GM18858 (cell line): ENCODE measurements at regions not wholly inside any gene's neighbourhood (a gene's known extent, or its start where the extent isn't known, plus 50 kb on each side); places are given as distances from the start of the nearest gene placed in this dataset.

Experiments used
- ATAC-seq: cut with Tn5 transposase; IDR thresholded peaks from one replicate; pipeline ENCODE4 v1.9.1; 2021; ENCODE audit not compliant: unreplicated experiment

DNA sequence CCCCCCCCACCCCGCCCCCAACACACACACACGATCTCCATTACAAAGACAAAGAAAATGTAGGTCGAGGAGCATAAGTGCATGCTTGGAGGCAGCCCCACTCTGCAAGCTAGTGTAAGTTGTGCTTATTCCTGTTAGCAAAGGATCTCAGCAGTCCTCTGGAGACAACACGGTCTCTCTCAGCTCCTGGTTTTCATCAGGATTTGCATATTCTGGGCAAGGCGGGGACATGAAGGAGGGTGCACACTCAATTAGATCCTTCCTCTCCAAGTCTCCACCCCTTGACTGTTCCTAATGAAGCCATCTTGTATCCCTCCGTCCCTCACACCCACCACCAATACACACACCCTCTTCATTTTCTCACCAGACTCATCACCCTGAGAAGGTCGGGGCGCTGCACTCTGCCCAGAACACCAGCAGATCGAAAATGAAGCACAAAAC, 63.8 kb downstream of the MRPL46 start:
- no peak for ATAC-seq

DNA sequence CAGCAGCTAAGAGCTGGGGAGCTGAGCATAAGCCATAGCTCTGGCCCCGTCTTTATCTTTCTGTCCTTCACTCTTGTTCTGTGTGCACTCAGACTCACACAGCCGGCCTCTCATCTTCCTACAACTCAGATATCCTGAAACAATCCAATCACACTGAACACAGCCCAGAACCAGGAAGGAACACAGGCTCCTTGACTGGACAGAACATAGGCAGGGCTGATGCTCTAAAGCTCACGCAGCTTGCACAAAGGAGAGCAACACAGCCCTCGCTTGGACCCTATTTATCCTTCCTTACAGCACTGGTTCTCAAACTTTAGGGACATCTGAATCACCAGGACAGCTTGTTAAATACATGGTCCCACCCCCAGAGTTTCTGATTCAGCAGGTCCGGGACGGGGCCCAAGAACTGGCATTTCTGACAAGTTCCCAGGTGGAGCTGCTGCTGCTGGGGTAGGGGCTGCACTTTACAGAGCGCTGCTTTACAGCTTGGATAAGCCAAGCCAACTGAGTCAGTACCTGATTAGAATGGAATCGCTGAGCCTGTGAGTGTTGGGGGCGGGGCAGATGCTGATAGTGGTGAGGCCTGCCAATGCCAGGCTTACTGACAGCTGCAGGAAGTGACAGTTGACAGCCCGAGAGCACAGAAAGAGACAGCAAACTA, 65.1 kb downstream of the MRPL46 start:
- no peak for ATAC-seq

DNA sequence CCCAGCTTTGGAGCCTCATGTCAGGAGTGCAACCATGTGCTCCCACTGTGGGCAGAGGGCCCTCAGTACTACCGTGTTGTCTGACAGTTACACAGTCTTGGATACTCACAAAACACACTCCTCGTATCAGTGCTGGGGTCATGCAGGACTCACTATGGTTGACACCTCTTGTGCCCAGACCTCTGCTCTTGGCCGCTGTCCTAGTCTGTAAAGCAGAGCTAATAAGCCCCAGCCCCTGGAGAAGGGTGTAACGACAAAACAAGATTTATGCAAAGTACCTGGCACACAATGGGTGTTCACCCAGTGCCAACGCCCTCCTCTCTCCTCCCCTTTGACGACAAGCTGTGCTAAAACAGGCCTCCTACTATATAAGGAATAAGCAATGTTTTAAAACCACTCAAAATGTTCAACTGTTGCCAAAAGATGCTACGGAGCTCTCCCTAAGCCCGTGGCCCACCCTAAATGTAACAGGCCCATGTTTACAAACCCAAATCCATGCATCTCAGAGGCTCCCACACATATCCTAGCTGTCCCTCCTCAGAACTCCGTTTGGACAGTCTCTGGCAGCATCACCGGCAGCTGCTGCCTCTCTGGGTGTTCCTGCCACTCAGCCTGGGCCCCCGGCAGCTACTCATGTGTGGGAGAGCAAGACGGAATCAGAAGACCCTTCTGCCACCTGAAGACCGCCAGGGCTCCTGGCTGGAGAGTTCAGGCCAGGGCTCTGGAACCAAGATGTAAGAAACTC, 65.8 kb downstream of the MRPL46 start:
- no peak for ATAC-seq

DNA sequence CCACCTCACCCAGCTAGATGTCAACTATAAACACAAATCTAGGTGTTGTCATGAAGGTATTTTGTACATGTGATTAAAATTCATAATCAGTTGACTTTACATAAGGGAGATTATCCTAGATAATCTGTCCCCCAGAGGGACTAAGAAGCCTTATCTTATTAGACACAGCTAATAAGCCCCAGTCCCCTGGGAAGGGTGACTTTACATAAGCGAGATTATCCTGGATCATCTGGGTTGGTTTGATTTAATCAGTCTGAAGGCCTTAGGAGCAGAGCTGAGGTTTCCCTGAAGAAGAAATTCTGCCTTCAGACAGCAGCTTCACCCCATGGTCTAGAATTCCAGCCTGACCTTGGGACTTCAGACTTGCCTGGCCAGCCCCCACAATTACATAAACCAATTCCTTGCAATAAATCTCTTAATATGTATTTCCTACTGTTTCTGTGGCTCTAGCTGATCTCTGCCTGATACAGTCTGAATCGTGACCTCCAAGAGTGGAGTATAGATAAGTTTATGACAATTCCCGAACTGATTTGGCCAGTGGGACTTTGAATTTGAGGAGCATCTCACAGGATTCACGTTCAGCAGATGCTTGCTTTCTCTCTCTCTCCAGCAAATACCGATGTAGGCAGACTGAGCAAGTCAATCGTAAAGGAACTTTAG, 66.5 kb downstream of the MRPL46 start:
- ATAC-seq, result no peak

DNA sequence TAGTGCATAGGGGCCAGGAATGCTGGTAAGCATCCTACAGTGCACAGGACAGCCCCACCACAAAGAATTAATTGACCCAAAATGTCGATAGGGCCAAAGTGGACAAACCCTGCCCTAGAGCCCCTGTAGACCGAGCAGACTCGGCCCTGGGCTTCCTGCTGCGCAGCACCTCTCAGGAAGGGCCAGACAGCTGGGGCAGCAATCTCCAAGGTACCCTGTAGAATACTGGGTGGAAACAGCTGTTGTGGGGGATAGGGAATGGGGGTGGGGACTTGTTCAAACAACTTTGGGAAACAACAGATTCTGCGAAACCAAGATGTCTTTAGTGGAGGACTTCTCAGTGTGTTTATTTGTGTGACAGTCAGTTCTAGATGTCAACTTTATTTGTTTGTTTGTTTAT, 67.1 kb downstream of the MRPL46 start:
- ATAC-seq, result no peak

DNA sequence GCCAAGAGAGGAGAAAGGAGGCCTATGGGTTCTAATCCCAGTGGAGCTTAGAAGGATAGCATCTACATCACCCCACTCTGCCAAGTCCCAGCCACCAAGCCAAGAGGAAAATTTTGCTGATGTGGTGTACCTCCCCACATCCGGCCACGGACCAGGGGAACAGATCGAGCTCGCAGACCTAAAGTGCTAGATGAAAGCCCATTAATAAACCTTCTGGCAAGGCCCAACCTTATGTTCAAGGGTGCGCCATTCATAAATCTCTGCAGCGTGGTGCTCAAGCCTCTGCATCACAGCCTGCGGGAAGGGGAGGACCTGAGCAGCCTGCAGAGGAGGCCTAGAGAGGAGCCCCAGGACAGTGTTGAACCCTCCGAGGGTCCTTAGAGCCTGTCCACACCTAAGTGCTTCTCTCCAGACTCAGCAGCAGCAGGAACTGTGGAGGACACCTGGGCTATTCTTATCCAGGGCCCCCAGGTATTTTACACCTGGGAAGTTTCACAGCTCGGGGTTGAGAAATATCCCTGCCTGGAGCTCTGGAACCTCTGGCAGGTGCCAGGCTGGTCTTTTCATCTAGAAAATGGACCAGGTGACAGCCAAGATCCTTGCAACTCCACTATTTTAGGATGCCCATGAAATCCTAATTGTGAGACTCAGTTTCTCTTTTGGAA, 68.0 kb downstream of the MRPL46 start:
- ATAC-seq, result no peak

DNA sequence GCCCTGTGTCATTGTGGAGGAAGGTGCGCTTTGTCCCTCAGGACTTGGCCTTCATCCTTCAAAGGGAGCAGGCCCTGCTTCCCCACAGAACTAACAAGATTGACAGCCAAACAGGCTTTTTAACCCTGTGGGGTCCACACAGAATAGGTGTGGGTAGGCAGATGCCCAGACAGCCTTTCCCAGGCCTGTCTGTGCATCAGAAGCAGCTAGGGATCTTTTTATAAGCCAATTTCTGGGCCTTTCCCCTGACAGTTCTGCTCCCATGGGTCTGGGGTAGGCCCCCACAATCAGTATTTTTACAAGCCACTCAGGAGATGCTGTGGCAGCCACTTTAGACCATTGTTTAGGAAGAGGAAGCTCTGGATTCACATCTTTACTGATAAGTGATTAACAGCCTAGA, 69.2 kb downstream of the MRPL46 start:
- no peak for ATAC-seq

DNA sequence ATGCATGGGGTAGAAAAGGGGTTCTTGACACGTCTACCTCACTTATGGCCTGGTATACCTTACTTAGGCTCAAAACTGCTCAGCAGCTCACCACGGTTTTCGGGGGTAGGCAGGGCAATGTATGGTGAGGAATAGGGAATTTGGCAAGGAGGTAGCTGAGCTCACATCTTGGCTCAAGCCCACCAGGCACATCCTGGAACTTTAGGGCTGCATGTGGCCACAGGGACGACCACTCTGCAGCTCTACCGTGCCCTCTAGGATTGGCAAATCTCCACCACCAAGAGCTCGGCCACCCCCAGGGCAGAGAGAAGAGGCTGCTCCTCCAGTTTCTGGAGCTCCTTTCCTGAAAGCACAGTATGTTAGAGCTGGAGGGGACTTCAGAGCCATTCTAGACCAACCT, 69.7 kb downstream of the MRPL46 start:
- no peak for ATAC-seq

DNA sequence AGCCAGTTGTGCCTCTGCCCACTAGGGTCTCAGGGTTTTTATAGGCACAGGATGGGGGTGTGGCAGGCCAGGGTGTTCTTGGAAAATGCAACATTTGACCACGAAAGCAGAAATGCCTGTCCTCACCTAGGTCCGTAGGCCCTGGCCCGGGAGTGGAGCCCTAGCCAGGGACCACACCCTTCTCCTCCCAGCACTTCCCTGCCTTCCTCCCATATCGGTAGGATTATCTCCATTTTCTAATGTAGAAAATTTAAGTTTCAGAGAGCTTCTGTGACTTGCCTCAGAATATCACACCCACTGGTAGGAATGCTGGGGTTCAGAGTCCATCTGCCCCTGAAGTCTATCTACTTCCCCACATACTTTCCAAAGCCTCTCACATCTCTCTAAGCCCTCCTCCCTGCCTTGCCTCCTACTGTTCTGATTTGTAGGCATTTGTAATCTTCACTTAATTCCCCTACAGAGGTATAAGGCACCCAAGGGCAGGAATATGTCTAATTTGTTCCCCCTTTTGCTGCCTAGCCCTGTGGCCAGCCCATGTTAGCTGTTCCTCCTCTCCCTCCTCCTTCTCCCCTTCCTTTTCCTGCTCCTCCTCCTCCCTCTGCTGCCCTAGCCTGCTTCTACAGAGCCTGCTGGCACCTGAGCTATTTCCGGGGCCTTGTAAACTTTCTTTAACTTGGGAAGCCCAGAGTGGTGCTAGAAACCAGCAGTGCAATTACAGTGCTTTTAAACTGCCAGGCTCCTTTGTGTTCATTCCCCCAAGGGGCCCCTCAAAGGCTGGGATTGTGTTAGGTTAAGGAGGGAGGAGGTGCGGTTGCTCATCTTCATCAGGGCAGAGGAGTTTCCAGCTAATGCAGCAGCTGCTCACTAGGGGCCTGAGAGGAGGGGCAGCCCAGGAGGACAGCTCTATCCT, 71.1 kb downstream of the MRPL46 start:
- no peak for ATAC-seq

DNA sequence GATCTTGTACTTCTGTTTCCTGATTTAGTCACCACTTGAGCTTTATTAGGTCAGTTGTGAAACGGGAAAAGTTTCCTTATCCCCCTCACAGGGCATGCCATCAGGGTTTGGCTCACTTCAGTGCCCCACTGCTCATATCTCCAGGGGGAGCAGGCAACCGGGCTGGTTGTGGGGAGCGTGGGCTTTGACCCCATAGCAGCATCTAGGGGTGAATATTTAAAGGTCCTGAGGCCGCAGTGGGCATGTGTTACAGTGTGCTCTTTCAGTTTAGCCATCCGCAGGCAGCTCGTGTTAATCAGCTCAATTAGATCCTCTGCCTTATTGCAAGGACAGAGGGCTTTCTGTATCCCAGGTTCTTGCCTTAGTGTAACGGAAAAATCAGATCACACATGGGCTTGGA, 71.9 kb downstream of the MRPL46 start:
- no peak for ATAC-seq

DNA sequence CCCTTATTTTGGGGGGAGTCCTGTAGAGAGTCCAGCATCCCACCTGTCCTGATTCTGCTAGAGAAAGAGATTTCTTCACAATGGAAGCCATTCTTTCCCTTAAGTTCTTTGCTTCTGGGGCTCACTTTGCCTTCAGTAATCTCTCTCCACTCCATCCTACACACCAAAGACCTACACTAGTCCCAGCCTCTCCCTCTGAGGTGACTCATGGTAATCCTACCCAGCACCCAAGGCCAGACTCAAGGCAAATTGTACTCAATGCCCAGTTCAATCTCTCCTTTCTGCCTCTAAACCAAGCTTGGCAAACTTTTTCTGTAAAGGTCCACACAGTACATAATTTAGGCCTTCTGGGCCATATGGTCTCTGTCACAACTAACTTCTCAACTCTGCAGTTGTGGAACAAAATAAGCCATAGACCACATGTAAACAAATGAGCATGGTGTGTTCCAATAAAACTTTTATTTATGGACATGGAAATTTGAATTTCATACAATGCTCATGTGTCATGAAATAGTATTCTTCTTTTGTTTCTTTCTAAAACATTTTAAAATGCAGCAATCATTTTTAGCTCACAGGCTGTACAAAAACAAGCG, 72.5 kb downstream of the MRPL46 start:
- no peak for ATAC-seq

DNA sequence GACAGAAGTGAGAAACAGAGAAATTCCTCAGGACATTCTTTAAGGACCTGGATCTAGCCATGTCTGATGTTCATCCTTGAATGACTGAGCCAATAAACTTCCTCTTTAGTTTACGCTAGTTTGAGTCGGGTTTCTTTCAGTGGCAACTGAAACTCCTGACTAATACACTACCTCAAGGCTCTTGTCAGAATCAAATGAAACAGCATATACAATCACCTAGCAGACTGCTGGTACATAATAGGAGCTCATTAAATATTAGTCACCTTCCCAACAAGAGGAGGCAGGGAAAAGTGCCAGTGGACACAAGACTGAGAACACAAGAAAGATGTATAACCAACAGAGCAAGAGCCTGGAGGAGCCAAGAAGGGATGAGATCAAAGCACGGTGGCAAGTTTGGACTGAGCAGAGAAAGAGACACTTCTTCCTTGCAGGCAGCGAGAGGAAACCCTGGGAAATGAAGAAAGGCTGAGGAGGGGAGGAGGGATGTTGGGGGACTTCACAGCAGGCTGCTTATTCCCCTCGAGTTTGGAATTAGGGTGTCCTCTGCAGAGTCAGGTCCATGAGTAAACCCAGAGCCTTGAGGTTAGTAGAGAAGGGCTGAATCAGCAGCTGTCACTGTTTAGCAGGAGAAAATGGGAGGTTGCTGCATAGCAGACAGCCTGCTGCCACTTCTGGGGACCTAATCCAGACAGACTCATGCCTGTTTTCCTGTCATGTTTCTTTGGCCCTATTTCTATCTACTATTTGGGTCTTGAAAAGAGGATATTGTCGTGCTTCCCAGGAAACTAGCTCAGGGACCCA, 73.3 kb downstream of the MRPL46 start:
- peak; percentile 51 for ATAC-seq

DNA sequence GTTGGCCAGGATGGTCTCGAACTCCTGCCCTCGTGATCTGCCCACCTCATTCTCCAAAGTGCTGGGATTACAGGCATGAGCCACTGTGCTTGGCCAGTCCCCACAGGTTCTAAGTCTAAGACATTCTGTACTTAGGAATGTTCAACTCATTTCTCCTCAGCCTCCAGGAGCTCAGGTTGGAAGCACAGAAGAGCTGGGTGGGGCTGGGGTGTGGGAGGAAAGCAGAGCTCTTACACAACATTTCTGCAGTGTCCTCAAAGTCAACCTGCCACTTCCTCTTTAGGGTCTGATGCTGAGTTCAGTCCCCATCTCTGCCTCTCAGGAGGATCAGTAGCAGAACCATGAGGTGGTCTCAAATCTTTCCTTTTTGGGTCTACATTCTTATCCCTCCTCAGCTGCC, 75.5 kb downstream of the MRPL46 start:
- ATAC-seq, result no peak

DNA sequence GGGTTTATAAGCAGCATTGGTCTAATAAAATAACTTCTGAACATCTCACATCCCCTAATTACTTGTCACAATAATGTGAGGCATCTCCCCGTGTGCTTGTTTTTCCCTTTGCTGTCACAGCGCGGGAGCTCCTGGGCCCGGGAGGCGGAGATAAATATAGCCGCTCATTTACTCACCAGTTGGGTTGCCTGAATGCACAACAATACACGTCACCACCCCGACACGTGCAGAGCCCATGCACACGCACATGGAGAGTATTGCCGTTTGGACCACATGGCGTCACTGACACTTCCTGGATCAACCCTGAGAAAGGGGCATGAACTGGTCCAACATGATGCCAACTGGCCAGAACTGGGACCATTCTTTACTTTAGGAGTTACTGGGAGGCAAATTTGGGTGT, 76.2 kb downstream of the MRPL46 start:
- no peak for ATAC-seq

DNA sequence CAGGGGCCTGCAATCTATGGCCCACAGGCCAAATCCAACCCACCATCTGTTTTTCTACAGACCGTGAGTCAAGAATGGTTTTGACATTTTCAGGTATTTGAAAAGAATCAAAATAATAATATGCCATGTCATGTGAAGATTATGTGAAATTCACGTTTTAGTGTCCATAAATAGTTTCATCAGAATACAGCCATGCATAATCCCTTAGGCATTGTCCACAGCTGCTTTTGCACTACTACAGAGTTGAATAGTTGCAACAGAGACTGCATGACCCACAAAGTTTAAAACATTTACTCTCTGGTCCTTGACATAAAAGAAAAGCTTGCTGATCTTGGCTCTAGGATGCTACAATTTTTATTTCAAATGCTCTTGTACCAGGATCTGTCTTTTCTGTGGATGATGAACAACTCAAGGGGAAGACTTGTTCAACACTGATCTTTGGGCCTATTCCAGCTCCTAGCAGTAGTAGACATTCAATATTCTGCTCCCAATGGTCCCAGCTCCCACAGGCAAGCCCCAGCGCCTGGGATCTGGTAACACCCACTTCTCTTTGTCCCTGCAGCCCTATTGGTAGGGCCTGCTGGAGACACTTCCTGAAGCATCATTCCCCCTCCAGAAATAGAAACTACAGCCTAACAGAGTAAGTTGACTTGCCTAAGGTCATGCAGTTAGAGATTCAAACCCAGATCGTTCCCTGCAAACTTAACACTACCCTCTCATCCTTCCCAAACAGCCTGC, 76.9 kb downstream of the MRPL46 start:
- no peak for ATAC-seq

DNA sequence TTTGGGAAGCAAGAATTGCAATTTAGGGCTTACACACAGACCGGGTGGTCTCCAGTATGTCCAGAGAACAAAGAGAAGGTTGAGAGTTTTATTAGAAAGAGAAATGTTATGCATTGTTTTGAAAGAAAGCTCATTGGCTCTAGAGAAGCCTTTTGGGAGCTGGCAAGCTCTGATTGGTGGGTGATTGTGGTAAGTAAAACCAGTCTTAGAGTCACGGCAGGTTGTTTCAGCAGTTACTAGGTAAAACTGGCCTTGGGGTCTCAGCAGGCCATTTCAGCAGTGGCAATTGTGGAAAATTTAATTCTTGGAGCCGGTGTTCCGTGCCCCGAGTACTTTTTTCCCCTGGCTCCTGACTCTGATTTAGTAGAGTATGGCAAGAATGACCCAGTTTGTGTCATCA, 78.1 kb downstream of the MRPL46 start:
- ATAC-seq, result no peak

DNA sequence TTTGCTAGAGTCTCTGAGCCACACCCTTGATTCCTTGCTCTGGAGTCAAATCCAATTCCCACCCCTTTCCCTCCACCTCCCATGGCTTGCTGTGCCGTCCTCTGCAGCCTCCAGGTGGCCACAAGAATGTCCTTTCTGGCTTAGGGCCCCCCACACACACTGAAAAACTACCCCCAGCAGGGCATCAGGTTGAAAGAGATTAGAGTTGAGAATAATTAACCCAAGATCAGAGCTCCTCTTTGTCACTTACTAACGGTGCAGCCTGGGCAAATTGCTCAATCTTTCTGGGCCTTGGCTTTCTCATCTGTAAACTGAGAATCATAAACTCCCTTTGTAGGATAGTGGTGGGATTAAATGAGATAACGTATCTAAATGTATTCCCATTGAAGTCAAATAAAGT, 78.5 kb downstream of the MRPL46 start:
- ATAC-seq, result no peak

DNA sequence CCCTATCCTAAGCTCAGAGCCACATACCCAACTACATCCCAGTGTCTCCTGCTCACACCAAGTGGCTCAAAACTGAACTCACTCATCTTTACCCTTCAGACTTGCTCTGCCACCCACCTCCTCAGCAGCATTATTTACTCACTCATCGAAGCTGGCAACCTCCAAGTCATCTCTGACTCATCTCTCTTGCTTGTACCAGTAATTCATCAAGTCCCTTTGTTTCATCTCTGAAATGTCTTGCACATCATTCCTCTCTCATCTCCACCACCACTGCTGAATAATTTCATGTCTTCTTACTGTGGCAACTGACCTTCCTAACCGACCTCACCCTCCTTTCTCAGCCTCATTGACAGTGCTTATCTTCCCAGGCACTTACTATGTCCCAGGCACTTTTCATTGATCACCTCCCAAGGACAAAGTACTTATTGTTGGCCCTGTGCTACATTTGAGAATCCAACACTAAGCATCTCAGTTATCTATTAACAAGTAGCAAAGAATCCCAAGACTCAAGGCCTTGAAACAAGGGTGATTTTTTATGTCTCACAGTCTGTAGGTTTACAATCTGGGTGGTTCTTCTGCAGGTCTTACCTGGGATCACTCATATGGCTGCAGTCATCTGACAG, 82.0 kb downstream of the MRPL46 start:
- ATAC-seq, result no peak
